ENCODE measurements at regions not wholly inside any gene's neighbourhood (a gene's known extent, or its start where the extent isn't known, plus 50 kb on each side); places are given as distances from the start of the nearest gene placed in this dataset.

DNA sequence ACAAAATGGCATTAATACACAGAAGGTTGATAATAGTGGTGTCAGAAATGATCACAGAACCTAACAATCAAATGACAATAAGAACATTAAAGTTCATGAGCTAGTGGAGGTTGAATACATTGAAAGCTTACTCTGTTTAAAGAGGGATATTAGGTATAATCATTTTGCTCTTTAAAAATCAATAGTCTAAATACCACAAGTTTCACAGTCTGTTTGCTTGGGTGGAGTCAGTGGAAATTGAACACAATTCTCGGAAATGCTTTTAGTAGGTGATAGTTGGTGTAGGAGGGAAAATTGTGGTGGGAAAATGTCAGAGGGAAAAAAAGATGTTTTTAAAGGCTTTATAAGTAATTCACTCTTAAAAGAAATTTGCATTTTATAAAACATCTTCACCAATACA is 197.1 kb downstream of the GLUD2 start:
- TF ChIP-seq CTCF (IDR thresholded peaks at IDR 0.05 in 8 of 11, conservative IDR thresholded peaks at IDR 0.05 in 3 of 11): no peak
- TF ChIP-seq POLR2A (IDR thresholded peaks at IDR 0.05): no peak

All from spleen (tissue), 7 donors.